GM23338 (cell line): ENCODE measurements at regions not wholly inside any gene's neighbourhood (a gene's known extent, or its start where the extent isn't known, plus 50 kb on each side); places are given as distances from the start of the nearest gene placed in this dataset.

Experiments
- CREB1 ChIP-seq: fragments of 250-450 bp; sonication (Bioruptor Pico); IDR thresholded peaks from 2 replicates; pipeline ENCODE4 v1.5.0; 2020; ENCODE audit warnings: low read depth, mild to moderate bottlenecking, moderate library complexity
- CTCF ChIP-seq, 2 experiments: fragments of 200-600 bp in 1 of 2; sonication (generic) in 1 of 2; conservative IDR thresholded peaks; 2 replicates each; pipeline versions ENCODE4 v1.5.1 to v1.6.1; 2016 to 2017; ENCODE audit warnings: antibody characterized with exemption in 2 of 2, low read depth in 2 of 2, mild to moderate bottlenecking in 2 of 2, moderate library complexity in 1 of 2
- EZH2 ChIP-seq: fragments of 200-600 bp; sonication (generic); IDR thresholded peaks from one replicate; pipeline ENCODE4 v1.8.0; 2017; ENCODE audit warnings: antibody characterized with exemption, mild to moderate bottlenecking, low read depth; ENCODE audit not compliant: unreplicated experiment
- EZH2phosphoT487 ChIP-seq: fragments of 200-600 bp; sonication (generic); IDR thresholded peaks from one replicate; pipeline ENCODE4 v1.8.1; 2018; ENCODE audit warnings: antibody characterized with exemption; ENCODE audit not compliant: unreplicated experiment
- JUNB ChIP-seq: IDR thresholded peaks from one replicate; pipeline ENCODE4 v1.6.1; 2016; ENCODE audit warnings: antibody characterized with exemption; ENCODE audit not compliant: unreplicated experiment
- NANOG ChIP-seq: IDR thresholded peaks from 2 replicates; pipeline ENCODE4 v1.6.1; 2016; ENCODE audit warnings: antibody characterized with exemption, borderline replicate concordance
- POLR2AphosphoS5 ChIP-seq: IDR thresholded peaks from 2 replicates; pipeline ENCODE4 v1.6.1; 2016; ENCODE audit warnings: antibody characterized with exemption, low read depth
- STAT1 ChIP-seq: IDR thresholded peaks from one replicate; pipeline ENCODE4 v1.6.1; 2016; ENCODE audit warnings: antibody characterized with exemption; ENCODE audit not compliant: unreplicated experiment
- ZNF114 ChIP-seq: fragments of 250-450 bp; sonication (Bioruptor Pico); IDR thresholded peaks from 2 replicates; pipeline ENCODE4 v1.5.0; 2020; ENCODE audit warnings: mild to moderate bottlenecking, moderate library complexity
- ZNF331 ChIP-seq: fragments of 250-450 bp; sonication (Bioruptor Pico); IDR thresholded peaks from 2 replicates; pipeline ENCODE4 v1.5.0; 2020; ENCODE audit warnings: low read depth, mild to moderate bottlenecking, moderate library complexity
- ZNF462 ChIP-seq: fragments of 250-450 bp; sonication (Bioruptor Pico); IDR thresholded peaks from 2 replicates; pipeline ENCODE4 v1.5.0; 2020; ENCODE audit warnings: mild to moderate bottlenecking, moderate library complexity
- TF ChIP-seq, protein P1 (sequence below): IDR thresholded peaks from one replicate; pipeline ENCODE4 v1.6.1; 2018; ENCODE audit warnings: antibody characterized with exemption; ENCODE audit not compliant: unreplicated experiment

GRCh38 chr2:46813020-46813415, 102.6 kb downstream of the MCFD2 start:
- no peak for TF ChIP-seq CTCF (conservative IDR thresholded peaks at IDR 0.05; ENCODE audit: low read depth in 2 of 2)
- no peak for TF ChIP-seq ZNF462 (CRISPR knock-in tag)
- no peak for TF ChIP-seq EZH2
- TF ChIP-seq JUNB, result no peak
- no peak for TF ChIP-seq EZH2phosphoT487
- TF ChIP-seq NANOG, result no peak
- no peak for TF ChIP-seq POLR2AphosphoS5
- TF ChIP-seq ZNF114 (CRISPR knock-in tag), result no peak
- TF ChIP-seq STAT1, result no peak
- no peak for TF ChIP-seq CREB1 (CRISPR knock-in tag)
- TF ChIP-seq, protein P1, sequence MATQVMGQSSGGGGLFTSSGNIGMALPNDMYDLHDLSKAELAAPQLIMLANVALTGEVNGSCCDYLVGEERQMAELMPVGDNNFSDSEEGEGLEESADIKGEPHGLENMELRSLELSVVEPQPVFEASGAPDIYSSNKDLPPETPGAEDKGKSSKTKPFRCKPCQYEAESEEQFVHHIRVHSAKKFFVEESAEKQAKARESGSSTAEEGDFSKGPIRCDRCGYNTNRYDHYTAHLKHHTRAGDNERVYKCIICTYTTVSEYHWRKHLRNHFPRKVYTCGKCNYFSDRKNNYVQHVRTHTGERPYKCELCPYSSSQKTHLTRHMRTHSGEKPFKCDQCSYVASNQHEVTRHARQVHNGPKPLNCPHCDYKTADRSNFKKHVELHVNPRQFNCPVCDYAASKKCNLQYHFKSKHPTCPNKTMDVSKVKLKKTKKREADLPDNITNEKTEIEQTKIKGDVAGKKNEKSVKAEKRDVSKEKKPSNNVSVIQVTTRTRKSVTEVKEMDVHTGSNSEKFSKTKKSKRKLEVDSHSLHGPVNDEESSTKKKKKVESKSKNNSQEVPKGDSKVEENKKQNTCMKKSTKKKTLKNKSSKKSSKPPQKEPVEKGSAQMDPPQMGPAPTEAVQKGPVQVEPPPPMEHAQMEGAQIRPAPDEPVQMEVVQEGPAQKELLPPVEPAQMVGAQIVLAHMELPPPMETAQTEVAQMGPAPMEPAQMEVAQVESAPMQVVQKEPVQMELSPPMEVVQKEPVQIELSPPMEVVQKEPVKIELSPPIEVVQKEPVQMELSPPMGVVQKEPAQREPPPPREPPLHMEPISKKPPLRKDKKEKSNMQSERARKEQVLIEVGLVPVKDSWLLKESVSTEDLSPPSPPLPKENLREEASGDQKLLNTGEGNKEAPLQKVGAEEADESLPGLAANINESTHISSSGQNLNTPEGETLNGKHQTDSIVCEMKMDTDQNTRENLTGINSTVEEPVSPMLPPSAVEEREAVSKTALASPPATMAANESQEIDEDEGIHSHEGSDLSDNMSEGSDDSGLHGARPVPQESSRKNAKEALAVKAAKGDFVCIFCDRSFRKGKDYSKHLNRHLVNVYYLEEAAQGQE, result no peak
- no peak for TF ChIP-seq ZNF331 (CRISPR knock-in tag)
